Hematopoietic multipotent progenitor cell (in vitro differentiated cells): ENCODE measurements at regions not wholly inside any gene's neighbourhood (a gene's known extent, or its start where the extent isn't known, plus 50 kb on each side); places are given as distances from the start of the nearest gene placed in this dataset.
"Not testable (repeated sequence)": the region's sequence is repeated elsewhere in the genome, so short reads cannot be mapped to it uniquely, and the experiment has no call there.

Experiments used
- DNase-seq, 3 donors: peaks; one replicate each; pipeline ENCODE4 v3.0.0-alpha.2; 2011 to 2015; ENCODE audit warnings: low read depth in 2 of 3, low spot score in 2 of 3

GRCh38 chr10:33493497-33493896 lies 159.0 kb upstream of the NRP1 start:
- DNase-seq: no peak

- DNase-seq: no peak
Measured at GRCh38 chr10:33492701-33493345, 158.4 kb upstream of the NRP1 start.

DNA sequence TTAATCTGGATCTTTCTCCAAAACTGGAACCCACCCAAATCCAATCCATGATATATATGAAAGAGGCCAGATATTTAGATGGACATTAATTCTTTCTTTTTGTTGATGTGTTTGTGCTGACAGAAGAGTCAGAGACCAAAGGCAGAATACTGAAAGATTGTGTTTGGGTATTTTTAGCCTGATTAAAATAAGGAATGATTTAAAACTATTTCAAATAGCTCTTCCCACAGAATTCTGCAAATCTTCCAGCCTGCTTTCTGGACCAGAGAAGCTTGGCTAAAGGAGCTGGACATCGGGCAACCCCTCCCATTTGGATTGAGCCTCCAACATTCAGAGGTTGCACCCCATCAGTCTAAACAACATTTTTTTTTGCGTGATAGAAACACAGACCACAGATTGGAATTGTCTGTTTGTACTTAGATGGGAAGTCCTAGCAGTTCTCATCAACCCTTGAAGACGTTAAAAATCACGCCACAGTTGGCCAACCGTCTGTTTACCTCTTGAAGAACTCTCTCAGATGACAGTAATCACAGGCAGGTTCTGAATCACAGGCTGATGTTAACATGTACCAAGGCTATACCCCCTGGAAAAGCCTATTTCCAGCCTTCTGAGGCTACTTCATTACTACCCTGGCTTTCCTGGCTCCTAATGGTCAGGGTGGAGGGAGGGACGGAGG lies 155.2 kb upstream of the NRP1 start:
- no peak for DNase-seq

GRCh38 chr10:33487014-33487776 lies 152.7 kb upstream of the NRP1 start:
- peak in 1 of 3 donors; percentile 4 for DNase-seq

GRCh38 chr10:33485276-33485675 lies 150.8 kb upstream of the NRP1 start:
- DNase-seq: no peak

- no peak for DNase-seq
Measured at GRCh38 chr10:33484787-33485186, 150.3 kb upstream of the NRP1 start.

DNA sequence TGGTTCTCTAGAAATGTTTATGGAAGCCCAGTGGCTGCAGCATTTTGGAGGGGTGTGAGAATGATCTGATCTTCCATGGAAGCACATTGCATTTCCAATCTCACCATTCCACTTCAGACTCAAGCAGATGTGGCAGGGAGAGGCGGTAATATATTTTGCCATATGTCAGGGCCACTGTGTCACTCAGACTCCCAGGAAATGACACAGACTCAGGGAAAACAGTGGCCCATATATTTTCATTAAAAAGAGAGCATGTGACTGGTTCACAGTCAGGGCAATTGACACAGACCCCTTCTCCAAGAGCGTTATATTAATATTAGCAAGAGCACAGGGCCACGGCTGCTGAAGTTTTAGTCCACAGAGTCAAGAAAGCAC lies 149.3 kb upstream of the NRP1 start:
- DNase-seq: no peak

DNA sequence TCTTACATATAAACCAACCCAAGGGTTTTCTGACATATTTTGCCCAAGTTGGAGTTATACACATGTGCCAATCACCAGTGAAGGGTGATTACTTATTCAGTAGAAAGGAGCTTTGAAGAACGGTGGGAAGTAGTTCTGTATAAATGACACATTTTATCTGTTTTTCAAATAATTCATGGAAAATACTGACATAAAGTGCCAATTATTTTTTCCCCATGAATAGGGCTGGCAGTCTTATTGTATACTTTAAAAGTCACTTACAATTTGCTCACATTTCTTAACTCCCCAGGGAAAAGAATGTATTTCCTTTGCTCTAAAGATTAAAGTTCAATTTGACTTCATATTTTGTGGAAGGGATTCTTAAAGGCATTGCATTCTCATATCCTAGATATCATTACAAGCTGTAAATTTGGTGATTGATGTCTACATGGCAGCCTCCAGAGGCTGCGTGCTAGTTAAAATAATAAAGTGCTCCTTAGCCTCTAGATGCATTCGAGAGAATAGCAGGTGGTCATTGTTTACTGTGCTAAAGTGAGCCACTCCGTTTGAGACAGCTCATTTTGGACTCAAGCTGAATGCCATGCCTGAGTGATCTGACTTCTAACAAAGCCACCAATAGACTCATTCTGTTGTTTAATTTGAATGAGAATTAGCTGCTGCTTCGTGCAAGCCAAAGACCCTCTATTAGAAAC lies 148.8 kb upstream of the NRP1 start:
- DNase-seq: no peak

DNA sequence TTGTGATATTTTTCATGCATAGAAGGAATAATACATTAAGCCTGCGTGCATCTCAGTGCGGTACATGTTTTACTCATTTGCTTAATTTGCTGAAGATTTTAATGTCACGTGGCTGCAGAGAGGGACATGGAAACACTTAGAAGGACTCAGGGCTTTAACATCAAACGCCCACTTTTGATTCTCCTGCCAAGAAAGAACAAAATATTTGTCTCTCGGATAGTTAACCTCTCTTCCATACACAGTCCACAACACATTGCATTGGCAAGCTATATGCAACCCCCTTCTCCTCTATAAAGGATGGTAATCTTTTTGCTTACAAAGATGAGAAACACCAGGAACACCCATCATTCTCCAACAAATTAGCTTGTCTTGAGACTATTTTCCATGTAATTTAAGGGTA lies 148.0 kb upstream of the NRP1 start:
- DNase-seq: no peak

- no peak for DNase-seq
Measured at GRCh38 chr10:33481184-33481583, 146.7 kb upstream of the NRP1 start.

- not testable (repeated sequence) for DNase-seq
Measured at GRCh38 chr10:33480417-33480816, 145.9 kb upstream of the NRP1 start.

DNA sequence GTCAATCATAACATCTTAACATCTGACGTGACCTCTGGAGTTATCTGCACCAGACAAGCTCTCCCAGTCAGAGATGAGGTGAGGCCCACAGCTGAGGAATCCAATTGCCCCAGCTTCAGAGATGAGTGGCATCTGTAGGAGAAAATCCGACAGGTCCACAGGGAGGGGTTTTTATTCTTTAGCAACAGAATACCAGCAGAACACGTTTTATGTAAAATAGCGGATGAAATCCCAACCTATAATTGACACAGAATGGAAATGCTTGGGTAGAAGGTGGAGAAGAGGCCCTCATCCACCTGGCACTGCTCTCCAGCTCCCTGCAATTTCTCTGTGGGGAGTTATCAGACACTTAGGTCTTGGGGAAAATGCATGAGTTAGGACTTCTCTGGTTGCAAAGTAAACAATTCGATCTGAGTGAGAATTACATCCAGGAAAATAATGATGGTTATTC lies 144.2 kb upstream of the NRP1 start:
- DNase-seq: no peak

DNA sequence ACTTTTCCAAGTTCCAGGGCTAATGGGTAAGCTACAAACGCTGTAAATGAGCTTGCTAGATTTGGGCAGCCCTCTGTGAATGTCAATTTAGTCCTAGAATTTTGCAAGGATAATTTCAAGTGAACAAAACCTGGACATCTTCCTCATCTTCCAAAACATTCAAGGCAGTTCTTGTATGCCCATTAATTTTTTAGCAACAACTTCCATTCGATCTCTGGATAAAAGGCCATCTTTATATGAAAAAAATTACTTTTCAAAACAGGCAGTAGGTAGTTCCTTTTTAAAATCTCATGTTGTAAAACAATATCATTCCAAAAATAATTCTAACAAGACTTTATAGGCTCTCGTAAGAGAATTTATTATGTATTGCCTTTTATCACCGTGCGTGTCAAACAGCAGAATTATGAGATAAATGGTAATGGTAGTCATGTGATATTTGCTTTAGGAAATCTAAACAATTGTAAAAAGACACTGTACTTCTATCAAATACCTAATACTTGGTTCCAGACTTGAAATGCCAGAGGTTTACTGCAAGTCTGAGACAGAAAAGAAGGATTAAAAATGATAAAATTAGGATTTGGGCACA lies 143.7 kb upstream of the NRP1 start:
- DNase-seq: no peak

DNA sequence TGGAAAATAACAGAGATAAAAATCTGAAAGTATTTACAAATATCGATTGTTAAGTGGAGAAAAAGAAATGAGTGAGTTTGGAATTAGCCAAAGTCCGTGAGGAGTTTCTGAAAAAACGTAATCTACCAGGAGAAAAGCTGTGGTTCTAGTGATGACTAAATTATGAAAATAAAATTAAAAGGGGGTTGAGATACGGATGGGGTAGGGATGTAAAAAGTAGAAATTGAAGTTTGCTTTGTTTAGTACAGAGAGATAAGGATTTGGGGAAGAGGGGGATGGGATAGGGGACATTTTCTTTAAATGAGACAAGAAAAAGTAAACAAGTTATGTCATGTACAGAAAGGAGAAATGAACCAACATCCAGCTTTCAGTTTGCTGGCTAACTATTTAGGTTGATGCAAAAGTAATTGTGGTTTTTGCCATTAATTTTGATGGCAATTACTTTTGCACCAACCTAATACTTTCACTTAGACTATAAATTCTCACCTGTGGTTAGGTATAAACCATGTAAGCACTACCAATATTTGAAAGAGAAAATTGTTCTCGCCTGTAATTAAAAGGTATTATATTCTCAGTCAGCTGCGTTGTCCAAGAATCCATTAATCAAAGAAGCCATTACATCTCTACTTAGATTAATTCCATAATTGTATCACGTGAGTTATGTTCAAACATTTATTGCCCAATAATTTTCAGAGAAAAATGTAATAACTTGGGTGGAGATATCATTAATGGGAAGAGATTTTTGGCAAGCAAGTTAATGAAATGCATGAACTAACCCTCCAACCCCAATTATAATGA lies 143.0 kb upstream of the NRP1 start:
- DNase-seq: no peak

DNA sequence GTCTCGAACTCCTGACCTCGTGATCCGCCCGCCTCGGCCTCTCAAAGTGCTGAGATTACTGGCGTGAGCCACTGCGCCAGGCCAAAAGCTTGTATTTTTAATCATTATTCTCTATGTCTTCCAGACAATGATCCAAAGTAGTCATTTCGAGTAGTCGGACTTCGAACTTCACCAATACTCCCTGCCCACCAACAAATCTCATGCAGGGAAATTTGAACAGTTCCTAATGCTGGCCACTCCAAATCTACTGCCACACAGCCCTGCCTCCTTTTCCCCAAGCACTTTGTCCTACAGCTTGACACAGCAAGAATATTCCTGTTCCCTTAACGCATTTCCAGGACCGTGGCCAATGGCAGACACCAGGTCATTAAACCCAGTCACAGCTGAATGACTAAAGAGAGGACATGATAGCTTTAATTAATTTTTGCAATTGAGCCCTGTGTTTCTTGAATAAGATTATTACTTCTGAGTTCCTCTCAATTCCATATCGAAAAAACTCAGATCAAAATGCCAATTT lies 142.3 kb upstream of the NRP1 start:
- DNase-seq: no peak

GRCh38 chr10:33473688-33474087 lies 139.2 kb upstream of the NRP1 start:
- DNase-seq: no peak

DNA sequence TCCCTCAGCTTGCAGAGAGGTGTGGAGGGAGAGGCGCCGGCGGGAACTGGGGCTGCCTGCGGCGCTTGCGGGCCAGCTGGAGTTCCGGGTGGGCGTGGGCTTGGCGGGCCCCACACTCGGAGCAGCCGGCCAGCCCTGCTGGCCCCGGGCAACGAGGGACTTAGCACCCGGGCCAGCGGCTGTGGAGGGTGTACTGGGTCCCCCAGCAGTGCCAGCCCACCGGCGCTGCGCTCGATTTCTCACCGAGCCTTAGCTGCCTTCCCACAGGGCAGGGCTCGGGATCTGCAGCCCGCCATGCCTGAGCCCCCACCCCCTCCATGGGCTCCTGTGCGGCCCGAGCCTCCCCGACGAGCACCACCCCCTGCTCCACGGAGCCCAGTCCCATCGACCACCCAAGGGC lies 133.5 kb upstream of the NRP1 start:
- not testable (repeated sequence) for DNase-seq

DNA sequence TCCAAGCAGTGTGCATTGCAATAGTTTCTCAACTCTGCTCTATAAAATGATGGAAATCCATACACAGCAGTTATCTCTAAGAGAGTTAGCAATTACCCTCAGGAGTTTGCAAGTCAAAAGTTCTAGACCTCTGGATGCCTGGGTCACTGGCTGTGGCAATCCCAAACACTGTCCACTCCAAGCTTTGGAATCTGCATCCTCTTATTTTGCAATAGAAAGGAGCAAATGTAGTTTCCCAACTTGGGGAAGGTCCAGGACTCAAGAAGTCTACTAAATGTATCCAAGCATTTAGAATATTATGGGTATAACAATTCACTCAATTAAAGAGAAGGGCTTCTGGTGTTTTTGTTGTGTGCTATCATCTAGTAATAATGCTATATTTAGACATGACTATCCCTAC lies 131.3 kb upstream of the NRP1 start:
- DNase-seq: no peak

DNA sequence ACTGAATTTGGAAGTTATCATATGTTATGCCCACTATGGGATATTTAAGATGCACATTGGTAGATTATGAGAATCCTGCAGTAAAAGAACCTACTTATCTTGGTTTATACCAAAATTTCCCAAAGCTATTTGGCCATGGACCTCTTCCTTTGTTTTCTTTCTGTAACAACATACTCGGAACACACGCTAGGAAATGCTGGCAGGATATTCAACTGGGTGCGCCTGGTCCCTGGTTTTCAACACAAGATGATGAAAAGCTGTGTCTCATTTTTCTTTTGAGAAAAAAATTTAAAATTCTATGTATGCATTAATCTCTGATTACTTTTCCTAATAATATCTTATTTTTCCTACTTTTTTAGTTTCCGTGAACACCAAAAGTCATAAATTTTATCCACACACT lies 128.5 kb upstream of the NRP1 start:
- DNase-seq: no peak

DNA sequence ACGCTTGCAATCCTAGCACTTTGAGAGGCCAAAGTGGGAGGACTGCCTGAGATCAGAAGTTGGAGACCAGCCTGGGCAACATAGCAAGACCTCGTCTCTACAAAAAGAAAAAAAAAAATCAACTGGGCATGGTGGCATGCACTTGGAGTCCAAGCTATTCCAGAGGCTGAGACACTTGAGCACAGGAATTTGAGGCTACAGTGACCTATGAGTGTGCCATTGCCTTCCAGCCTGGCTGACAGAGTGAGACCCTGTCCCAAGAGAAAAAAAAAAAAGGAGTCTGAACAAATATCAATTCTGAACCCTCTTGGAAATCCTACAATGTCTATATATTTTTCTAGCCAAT lies 126.8 kb upstream of the NRP1 start:
- DNase-seq: no peak
